ENCODE measurements at regions not wholly inside any gene's neighbourhood (a gene's known extent, or its start where the extent isn't known, plus 50 kb on each side); places are given as distances from the start of the nearest gene placed in this dataset.

DNA sequence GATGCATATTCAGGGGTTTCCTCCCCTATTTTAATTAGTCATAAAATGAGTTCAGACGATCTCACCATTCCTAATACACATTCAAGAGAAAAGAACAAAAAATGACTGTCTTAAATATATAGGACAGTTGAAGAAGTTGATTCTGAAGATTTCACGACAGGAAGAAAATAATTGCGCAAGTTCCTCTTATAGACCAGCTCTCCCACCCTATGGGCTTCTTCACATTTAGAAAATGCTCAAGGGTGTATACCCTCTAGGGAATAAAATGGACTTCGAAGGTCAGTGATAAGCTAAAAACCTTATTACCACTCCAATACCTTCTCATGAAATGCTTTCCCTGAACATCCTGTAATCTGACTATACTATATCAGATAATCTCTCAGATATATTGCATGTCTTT, 149.2 kb upstream of the TEX13C start:
- TF ChIP-seq POLR2AphosphoS5 (IDR thresholded peaks at IDR 0.05; ENCODE audit: borderline replicate concordance, low read depth, low read length) (no peak), EZH2 (IDR thresholded peaks at IDR 0.05) (no peak)

Data from SK-N-MC (cell line).